Smooth muscle cell (in vitro differentiated cells): ENCODE measurements at regions not wholly inside any gene's neighbourhood (a gene's known extent, or its start where the extent isn't known, plus 50 kb on each side); places are given as distances from the start of the nearest gene placed in this dataset.

Source experiments
- DNase-seq: peaks from one replicate; lab custom pipeline; 2025; ENCODE audit not compliant: unreplicated experiment; lab: John Stamatoyannopoulos, UW
- H2AFZ ChIP-seq: fragments of 200-600 bp; sonication (generic); 2 replicates; pipeline ENCODE4 v1.6.0; 2016; ENCODE audit warnings: antibody characterized with exemption, low read depth, mild to moderate bottlenecking
- H3F3A ChIP-seq: fragments of 200-600 bp; sonication (generic); 2 replicates; pipeline ENCODE4 v1.6.0; 2017; ENCODE audit warnings: antibody characterized with exemption, low read depth
- H3K27ac ChIP-seq: fragments of 200-600 bp; sonication (generic); 2 replicates; pipeline ENCODE4 v1.5.1; 2016; ENCODE audit warnings: low read depth, mild to moderate bottlenecking
- H3K27me3 ChIP-seq: fragments of 200-600 bp; sonication (generic); 2 replicates; pipeline ENCODE4 v1.6.1; 2016; ENCODE audit warnings: low read depth, mild to moderate bottlenecking
- H3K36me3 ChIP-seq: fragments of 200-600 bp; sonication (generic); 2 replicates; pipeline ENCODE4 v1.5.1; 2016; ENCODE audit warnings: low read depth
- H3K4me1 ChIP-seq: fragments of 200-600 bp; sonication (generic); 2 replicates; pipeline ENCODE4 v1.5.1; 2016; ENCODE audit warnings: low read depth
- H3K4me2 ChIP-seq: fragments of 200-600 bp; sonication (generic); 2 replicates; pipeline ENCODE4 v1.6.0; 2016; ENCODE audit warnings: mild to moderate bottlenecking
- H3K4me3 ChIP-seq: fragments of 200-600 bp; sonication (generic); 2 replicates; pipeline ENCODE4 v1.5.1; 2016; ENCODE audit warnings: mild to moderate bottlenecking
- H3K79me2 ChIP-seq: fragments of 200-600 bp; sonication (generic); 2 replicates; pipeline ENCODE4 v1.6.0; 2016; ENCODE audit warnings: low read depth, mild to moderate bottlenecking
- H3K9ac ChIP-seq: fragments of 200-600 bp; sonication (generic); 2 replicates; pipeline ENCODE4 v1.6.0; 2016; ENCODE audit warnings: low read depth
- H3K9me3 ChIP-seq: fragments of 200-600 bp; sonication (generic); replicated peaks from 2 replicates; pipeline ENCODE4 v1.5.1; 2016; ENCODE audit warnings: low read depth
- H4K20me1 ChIP-seq: fragments of 200-600 bp; sonication (generic); 2 replicates; pipeline ENCODE4 v1.6.0; 2016; ENCODE audit warnings: low read depth
- CTCF ChIP-seq: fragments of 200-600 bp; sonication (generic); IDR thresholded peaks from 2 replicates; pipeline ENCODE4 v1.5.1; 2017; ENCODE audit warnings: borderline replicate concordance, mild to moderate bottlenecking, antibody characterized with exemption; ENCODE audit not compliant: insufficient read depth, poor library complexity, severe bottlenecking
- WGBS: methylation state at CpG from one replicate; pipeline ENCODE4 v1.1.7; 2016; ENCODE audit warnings: low lambda C conversion rate; 5-methylcytosine and 5-hydroxymethylcytosine counted together

GRCh38 chr9:14532456-14533115, 160.6 kb downstream of the ZDHHC21 start:
- no peaks in the 10 kb centered on the region for H4K20me1 ChIP-seq
- no peaks in the 10 kb centered on the region for H3K27me3 ChIP-seq
- H2AFZ ChIP-seq, result peak overlapping the region; percentile 18
- H3F3A ChIP-seq, result no peaks in the 10 kb centered on the region
- TF ChIP-seq CTCF, result no peak
- no peaks in the 10 kb centered on the region for H3K9me3 ChIP-seq
- H3K36me3 ChIP-seq, result no peaks in the 10 kb centered on the region
- H3K4me1 ChIP-seq, result no peaks in the 10 kb centered on the region
- no peak overlapping the region for H3K27ac ChIP-seq
- no peak overlapping the region for H3K4me3 ChIP-seq
- peak overlapping the region; percentile 61 for H3K4me2 ChIP-seq
- DNase-seq, result no peak
- H3K9ac ChIP-seq, result no peak overlapping the region
- 80% methylated on average over 7 of the region's 7 CpGs for WGBS
- H3K79me2 ChIP-seq, result no peaks in the 10 kb centered on the region

GRCh38 chr9:14531341-14532269, 161.6 kb downstream of the ZDHHC21 start:
- Histone ChIP-seq H3F3A (no peaks in the 10 kb centered on the region), H2AFZ (no peak overlapping the region), H3K4me2 (no peak overlapping the region), H3K79me2 (no peaks in the 10 kb centered on the region), H3K27me3 (no peaks in the 10 kb centered on the region), H3K9ac (no peak overlapping the region), H4K20me1 (no peaks in the 10 kb centered on the region), H3K4me3 (no peak overlapping the region), H3K27ac (no peak overlapping the region), H3K36me3 (no peaks in the 10 kb centered on the region), H3K4me1 (no peaks in the 10 kb centered on the region), H3K9me3 (no peaks in the 10 kb centered on the region)
- WGBS, result 68% methylated on average over 15 of the region's 15 CpGs
- TF ChIP-seq CTCF, result no peak
- DNase-seq, result no peak

GRCh38 chr9:14530841-14531240, 162.4 kb downstream of the ZDHHC21 start:
- no peak overlapping the region for H2AFZ ChIP-seq
- H3K4me1 ChIP-seq, result no peaks in the 10 kb centered on the region
- no peaks in the 10 kb centered on the region for H3K27me3 ChIP-seq
- DNase-seq, result no peak
- no peaks in the 10 kb centered on the region for H3K9me3 ChIP-seq
- 87% methylated on average over 4 of the region's 4 CpGs for whole genome bisulfite sequencing
- H3K79me2 ChIP-seq, result no peaks in the 10 kb centered on the region
- H3K4me2 ChIP-seq, result no peak overlapping the region
- no peak overlapping the region for H3K9ac ChIP-seq
- H3K27ac ChIP-seq, result no peak overlapping the region
- no peaks in the 10 kb centered on the region for H3F3A ChIP-seq
- TF ChIP-seq CTCF, result no peak
- H3K36me3 ChIP-seq, result no peaks in the 10 kb centered on the region
- H4K20me1 ChIP-seq, result no peaks in the 10 kb centered on the region
- no peak overlapping the region for H3K4me3 ChIP-seq

- no peak overlapping the region for H2AFZ ChIP-seq
- H3K4me3 ChIP-seq, result no peak overlapping the region
- H3F3A ChIP-seq, result no peaks in the 10 kb centered on the region
- no peak for TF ChIP-seq CTCF
- no peaks in the 10 kb centered on the region for H3K9me3 ChIP-seq
- H3K4me1 ChIP-seq, result no peaks in the 10 kb centered on the region
- no peak overlapping the region for H3K9ac ChIP-seq
- 66% methylated on average over 6 of the region's 6 CpGs for WGBS
- DNase-seq, result no peak
- no peak overlapping the region for H3K27ac ChIP-seq
- no peaks in the 10 kb centered on the region for H4K20me1 ChIP-seq
- no peaks in the 10 kb centered on the region for H3K79me2 ChIP-seq
- no peaks in the 10 kb centered on the region for H3K36me3 ChIP-seq
- no peaks in the 10 kb centered on the region for H3K27me3 ChIP-seq
- no peak overlapping the region for H3K4me2 ChIP-seq
These were observed 162.9 kb downstream of the ZDHHC21 start for GRCh38 chr9:14530366-14530765.
